IMR-90 (cell line): ENCODE measurements at regions not wholly inside any gene's neighbourhood (a gene's known extent, or its start where the extent isn't known, plus 50 kb on each side); places are given as distances from the start of the nearest gene placed in this dataset.

Experiments
- ATAC-seq: fragments of 200-7000 bp; cut with Tn5 transposase; 2 replicates; pipeline ENCODE4 v1.9.1; 2020; ENCODE audit warnings: low read depth, mild to moderate bottlenecking, moderate library complexity
- BruUV-seq: library from RNA; stranded (reverse); fragments of 400-500 nt; replicated peaks from 2 replicates; lab custom pipeline; 2021; lab: Mats Ljungman, UMichigan
- CTCF ChIA-PET: fragments of 300-600 bp; formaldehyde crosslinking; extraction: SDS; loops from one replicate; lab custom pipeline; 2021; ENCODE audit warnings: antibody characterized with exemption; lab: Yijun Ruan, JAX
- POLR2A ChIA-PET: fragments of 300-600 bp; sonication (Branson Sonifier 250); formaldehyde crosslinking; loops from one replicate; lab custom pipeline; 2022; ENCODE audit warnings: antibody characterized with exemption; ENCODE audit not compliant: unreplicated experiment; lab: Charles Lee
- DNase-seq: peaks from one replicate; pipeline ENCODE4 v3.0.0; 2013
- H2AFZ ChIP-seq: replicated peaks from 2 replicates; pipeline ENCODE3; 2013; ENCODE audit warnings: low read length, mild to moderate bottlenecking; ENCODE audit not compliant: poor library complexity
- H2AK5ac ChIP-seq: 2 replicates; pipeline ENCODE4 v1.6.1; 2013; ENCODE audit warnings: low read depth, low read length, inconsistent platforms
- H2AK9ac ChIP-seq: replicated peaks from 2 replicates; pipeline ENCODE3; 2013; ENCODE audit warnings: mild to moderate bottlenecking, low read depth, low read length, moderate library complexity; ENCODE audit not compliant: poor library complexity
- H2BK120ac ChIP-seq: 2 replicates; pipeline ENCODE4 v1.6.1; 2013; ENCODE audit warnings: low read depth, low read length, inconsistent platforms
- H2BK15ac ChIP-seq: 3 replicates; pipeline ENCODE4 v1.6.1; 2013; ENCODE audit warnings: low read depth, low read length, inconsistent platforms
- H2BK20ac ChIP-seq: 2 replicates; pipeline ENCODE4 v1.6.1; 2013; ENCODE audit warnings: low read depth, mild to moderate bottlenecking, inconsistent platforms, low read length, moderate library complexity
- H2BK5ac ChIP-seq: 2 replicates; pipeline ENCODE4 v1.6.1; 2013; ENCODE audit warnings: mild to moderate bottlenecking, low read depth, low read length, inconsistent platforms; ENCODE audit not compliant: poor library complexity, severe bottlenecking
- H3K14ac ChIP-seq: replicated peaks from 2 replicates; pipeline ENCODE4 v1.6.1; 2013; ENCODE audit warnings: low read depth, low read length, inconsistent platforms
- H3K18ac ChIP-seq: 2 replicates; pipeline ENCODE4 v1.6.1; 2013; ENCODE audit warnings: low read depth, low read length, control low read depth
- H3K23ac ChIP-seq: 2 replicates; pipeline ENCODE4 v1.6.1; 2013; ENCODE audit warnings: low read depth, low read length, inconsistent platforms
- H3K27ac ChIP-seq: 2 replicates; pipeline ENCODE4 v1.5.1; 2013; ENCODE audit warnings: mild to moderate bottlenecking, control low read depth, low read length; ENCODE audit not compliant: insufficient read depth
- H3K27me3 ChIP-seq: 2 replicates; pipeline ENCODE4 v1.6.1; 2013; ENCODE audit warnings: low read length; ENCODE audit not compliant: control insufficient read depth, insufficient read depth
- H3K36me3 ChIP-seq: 2 replicates; pipeline ENCODE4 v1.6.1; 2013; ENCODE audit warnings: low read length, mixed read lengths; ENCODE audit not compliant: control insufficient read depth, insufficient read depth
- H3K4ac ChIP-seq: 2 replicates; pipeline ENCODE4 v1.6.1; 2013; ENCODE audit warnings: low read depth, low read length, inconsistent platforms
- H3K4me1 ChIP-seq: 2 replicates; pipeline ENCODE4 v1.6.1; 2013; ENCODE audit warnings: low read length, mixed read lengths; ENCODE audit not compliant: control insufficient read depth, insufficient read depth
- H3K4me2 ChIP-seq: 2 replicates; pipeline ENCODE4 v1.6.1; 2013; ENCODE audit warnings: low read depth, mild to moderate bottlenecking, control low read depth, low read length, moderate library complexity
- H3K4me3 ChIP-seq: 2 replicates; pipeline ENCODE4 v1.5.1; 2013; ENCODE audit warnings: low read depth, mild to moderate bottlenecking, control low read depth, low read length, moderate library complexity; ENCODE audit not compliant: insufficient read depth
- H3K56ac ChIP-seq: 2 replicates; pipeline ENCODE4 v1.6.1; 2013; ENCODE audit warnings: low read length, inconsistent platforms; ENCODE audit not compliant: insufficient read depth; ENCODE audit errors: extremely low read depth
- H3K79me1 ChIP-seq, 2 experiments: 2 replicates each; pipeline ENCODE4 v1.6.1; 2013; ENCODE audit warnings: low read length in 2 of 2, inconsistent platforms in 1 of 2, low read depth in 1 of 2
- H3K9ac ChIP-seq: 2 replicates; pipeline ENCODE4 v1.6.1; 2013; ENCODE audit warnings: low read depth, low read length, control low read depth
- H3K9me1 ChIP-seq: 2 replicates; pipeline ENCODE4 v1.6.1; 2013; ENCODE audit warnings: low read length, inconsistent platforms; ENCODE audit not compliant: insufficient read depth
- H3K9me3 ChIP-seq: 2 replicates; pipeline ENCODE4 v1.6.1; 2013; ENCODE audit warnings: low read length; ENCODE audit not compliant: control insufficient read depth, insufficient read depth
- H4K20me1 ChIP-seq: 2 replicates; pipeline ENCODE4 v1.6.1; 2013; ENCODE audit warnings: low read length, inconsistent platforms; ENCODE audit not compliant: insufficient read depth
- H4K5ac ChIP-seq: 2 replicates; pipeline ENCODE4 v1.6.1; 2013; ENCODE audit warnings: mild to moderate bottlenecking, low read depth, low read length, control low read depth
- H4K8ac ChIP-seq, 2 experiments: 2 replicates each; pipeline ENCODE4 v1.6.1; 2013; ENCODE audit warnings: low read depth in 2 of 2, low read length in 2 of 2, control low read depth in 1 of 2, inconsistent platforms in 1 of 2
- H4K91ac ChIP-seq: 2 replicates; pipeline ENCODE4 v1.6.1; 2013; ENCODE audit warnings: low read depth, low read length, inconsistent platforms; ENCODE audit not compliant: insufficient read depth
- BHLHE40 ChIP-seq: fragments of 150-350 bp; IDR thresholded peaks from 2 replicates; pipeline ENCODE4 v1.6.1; 2016; ENCODE audit warnings: mild to moderate bottlenecking, low read depth, low read length
- CEBPB ChIP-seq: IDR thresholded peaks from 2 replicates; pipeline ENCODE4 v1.6.1; 2012; ENCODE audit warnings: low read depth, low read length, improper control_type of control experiment
- CHD1 ChIP-seq: IDR thresholded peaks from 2 replicates; pipeline ENCODE4 v1.6.1; 2012; ENCODE audit warnings: low read depth, low read length, improper control_type of control experiment
- FOS ChIP-seq: fragments of 150-350 bp; IDR thresholded peaks from 2 replicates; pipeline ENCODE4 v1.6.1; 2016; ENCODE audit warnings: low read depth, low read length
- POLR2A ChIP-seq: IDR thresholded peaks from 2 replicates; pipeline ENCODE4 v1.6.1; 2012; ENCODE audit warnings: mild to moderate bottlenecking, low read depth, low read length
- RCOR1 ChIP-seq: IDR thresholded peaks from 2 replicates; pipeline ENCODE4 v1.6.1; 2012; ENCODE audit warnings: mild to moderate bottlenecking, low read length, improper control_type of control experiment; ENCODE audit not compliant: insufficient replicate concordance
- RFX5 ChIP-seq: IDR thresholded peaks from 2 replicates; pipeline ENCODE4 v1.8.0; 2012; ENCODE audit warnings: low read depth, mild to moderate bottlenecking, low read length, moderate library complexity
- SMC3 ChIP-seq: fragments of 150-350 bp; IDR thresholded peaks from 2 replicates; pipeline ENCODE4 v1.6.1; 2016; ENCODE audit warnings: low read depth, mild to moderate bottlenecking, antibody characterized with exemption, low read length, moderate library complexity
- WGBS, 2 experiments: methylation state at CpG; one replicate each; pipeline versions ENCODE4 v1.1.5 to v1.1.7; 2013; ENCODE audit warnings: missing lambda C conversion rate in 2 of 2; ENCODE audit not compliant: insufficient read length in 1 of 2; ENCODE audit errors: extremely low coverage in 2 of 2; 5-methylcytosine and 5-hydroxymethylcytosine counted together
- dilution Hi-C: fragments of 300-500 bp; cut with HindIII; formaldehyde crosslinking; loops from one replicate; pipeline ENCODE4 v1.14.3; 2018; ENCODE audit warnings: low sequenced_read_pairs; ENCODE audit not compliant: unreplicated experiment
- in situ Hi-C: fragments of 300-500 bp; cut with MboI; formaldehyde crosslinking; loops from 3 replicates; pipeline ENCODE4 v1.14.3; 2019; ENCODE audit warnings: low sequenced_read_pairs, inconsistent platforms, mixed read lengths
- intact Hi-C: fragments of 100-400 bp; cut with micrococcal nuclease; formaldehyde crosslinking; loops from 2 replicates; pipeline ENCODE4 v1.10.0; 2022

DNA sequence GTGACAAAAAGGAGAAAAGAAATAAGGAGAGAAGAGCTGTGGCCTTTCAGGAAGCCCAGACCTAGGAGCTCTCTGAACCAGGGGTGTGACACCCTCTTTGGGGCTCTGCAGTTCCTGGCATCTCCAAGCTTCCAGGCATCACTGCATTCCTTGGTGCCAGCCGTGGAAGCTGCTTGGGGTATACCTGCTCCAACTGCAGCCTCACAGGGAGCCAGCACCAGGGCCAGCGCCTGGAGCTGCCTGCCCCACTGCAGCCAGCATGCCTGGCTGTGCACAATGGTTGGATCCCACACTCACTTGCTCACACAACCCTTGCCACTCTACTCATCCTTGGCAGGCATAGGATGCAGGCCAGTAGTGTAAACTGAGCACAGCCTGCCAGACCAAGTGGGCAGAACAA lies 242.1 kb upstream of the GJE1 start:
- Histone ChIP-seq H3K14ac (no peak overlapping the region), H2AFZ (no peak overlapping the region), H3K9me3 (no peaks in the 10 kb centered on the region; the same call in 1 of the 2 replicates), H3K23ac (no peak overlapping the region), H2BK120ac (no peak overlapping the region), H3K4me1 (no peaks in the 10 kb centered on the region), H3K27me3 (no peaks in the 10 kb centered on the region), H4K91ac (no peak overlapping the region), H2BK20ac (no peak overlapping the region), H4K8ac (no peak overlapping the region), H3K79me1 (no peaks in the 10 kb centered on the region), H3K18ac (no peak overlapping the region), H3K36me3 (no peaks in the 10 kb centered on the region), H3K27ac (no peak overlapping the region), H4K5ac (no peak overlapping the region), H3K4me3 (no peak overlapping the region), H3K9me1 (no peaks in the 10 kb centered on the region), H3K9ac (no peak overlapping the region), H2BK15ac (no peak overlapping the region), H2AK5ac (no peak overlapping the region), H3K56ac (no peak overlapping the region), H2AK9ac (no peak overlapping the region), H3K4ac (no peak overlapping the region), H4K20me1 (no peaks in the 10 kb centered on the region), H2BK5ac (no peak overlapping the region), H3K4me2 (no peak overlapping the region)
- ChIA-PET POLR2A (no interaction called here), CTCF (no interaction called here)
- in situ Hi-C loops (no loop called here), dilution Hi-C loops (no loop called here), intact Hi-C loops (no loop called here)
- no peak for TF ChIP-seq FOS
- no peak for TF ChIP-seq SMC3
- TF ChIP-seq BHLHE40 = no peak
- no peak for TF ChIP-seq POLR2A
- TF ChIP-seq RCOR1 = no peak
- no peak for TF ChIP-seq CEBPB
- TF ChIP-seq RFX5 = no peak
- TF ChIP-seq CHD1 = no peak
- ATAC-seq = no peak
- DNase-seq = no peak
- no CpG with 5 or more reads among the region's 2 CpGs for WGBS, 2 experiments
- no TSS peak for BruUV-seq
